ENCODE measurements at regions not wholly inside any gene's neighbourhood (a gene's known extent, or its start where the extent isn't known, plus 50 kb on each side); places are given as distances from the start of the nearest gene placed in this dataset.
A peak's percentile ranks its signal among the peaks of the same experiment; 100 is the strongest.
"Not testable (repeated sequence)": the region's sequence is repeated elsewhere in the genome, so short reads cannot be mapped to it uniquely, and the experiment has no call there.

DNA sequence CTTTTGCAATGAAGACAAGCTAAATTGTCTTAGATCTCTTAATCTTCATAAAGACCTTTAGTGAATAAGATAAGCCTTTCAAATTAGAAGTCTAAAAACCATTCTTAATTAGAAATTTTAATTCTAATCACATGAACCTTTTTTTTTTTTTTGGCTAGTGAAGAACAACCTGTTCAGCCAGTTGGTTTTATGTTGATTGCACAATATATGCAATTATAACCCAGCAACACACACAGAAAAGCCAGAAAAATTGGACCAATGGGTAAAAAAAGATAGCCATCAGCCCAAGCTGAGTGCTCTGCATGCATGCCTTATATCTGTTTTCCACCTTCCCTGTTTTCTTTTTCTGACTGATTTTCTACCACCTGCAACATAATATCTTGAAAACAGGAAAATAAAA is 252.2 kb downstream of the SYT10 start:
- DNase-seq (ENCODE audit: low spot score) = no peak

- DNase-seq (ENCODE audit: low spot score) = no peak
Measured at GRCh38 chr12:33184161-33184560, 255.5 kb downstream of the SYT10 start.

- no peak for DNase-seq (ENCODE audit: low spot score)
Measured at GRCh38 chr12:33182485-33182884, 257.1 kb downstream of the SYT10 start.

DNA sequence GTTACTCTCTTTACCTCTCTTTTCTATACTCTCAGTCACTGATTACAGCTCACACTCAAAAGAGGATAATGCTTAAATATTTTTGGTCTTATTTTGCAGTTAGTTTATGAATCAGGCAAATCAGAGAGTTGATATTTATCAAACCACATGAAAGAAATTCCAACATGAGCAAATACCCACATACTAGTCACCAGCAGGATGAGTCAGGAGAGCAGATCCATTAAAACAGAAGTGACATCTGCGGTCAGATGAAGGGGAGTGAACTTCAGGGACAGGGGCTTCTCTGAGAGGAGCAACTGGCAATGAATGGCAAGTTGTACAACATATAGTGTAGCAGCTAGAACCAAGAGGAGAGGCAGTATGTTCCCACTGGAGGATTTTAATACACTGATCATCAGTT is 258.7 kb downstream of the SYT10 start:
- DNase-seq (ENCODE audit: low spot score) = peak; percentile 13

GRCh38 chr12:33166260-33166659 is 269.7 kb upstream of the PKP2 start:
- not testable (repeated sequence) for DNase-seq (ENCODE audit: low spot score)

- no peak for DNase-seq (ENCODE audit: low spot score)
Measured at GRCh38 chr12:33156042-33156441, 259.5 kb upstream of the PKP2 start.

DNA sequence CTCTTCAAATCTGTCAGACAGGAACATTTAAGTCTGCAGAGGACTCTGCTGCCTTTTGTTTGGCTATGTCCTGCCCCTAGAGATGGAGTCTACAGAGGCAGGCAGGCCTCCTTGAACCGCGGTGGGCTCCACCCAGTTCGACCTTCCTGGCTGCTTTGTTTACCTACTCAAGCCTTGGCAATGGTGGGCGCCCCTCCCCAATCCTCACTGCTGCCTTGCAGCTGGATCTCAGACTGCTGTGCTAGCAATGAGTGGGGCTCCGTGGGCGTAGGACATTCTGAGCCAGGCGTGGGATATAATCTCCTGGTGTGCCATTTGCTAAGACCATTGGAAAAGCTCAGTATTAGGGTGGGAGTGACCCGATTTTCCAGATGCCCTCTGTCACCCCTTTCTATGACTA is 250.7 kb upstream of the PKP2 start:
- not testable (repeated sequence) for DNase-seq (ENCODE audit: low spot score)

GRCh38 chr12:33129500-33129899 is 232.9 kb upstream of the PKP2 start:
- DNase-seq (ENCODE audit: low spot score) = no peak

- DNase-seq (ENCODE audit: low spot score) = no peak
Measured at GRCh38 chr12:33125755-33126154, 229.2 kb upstream of the PKP2 start.

DNA sequence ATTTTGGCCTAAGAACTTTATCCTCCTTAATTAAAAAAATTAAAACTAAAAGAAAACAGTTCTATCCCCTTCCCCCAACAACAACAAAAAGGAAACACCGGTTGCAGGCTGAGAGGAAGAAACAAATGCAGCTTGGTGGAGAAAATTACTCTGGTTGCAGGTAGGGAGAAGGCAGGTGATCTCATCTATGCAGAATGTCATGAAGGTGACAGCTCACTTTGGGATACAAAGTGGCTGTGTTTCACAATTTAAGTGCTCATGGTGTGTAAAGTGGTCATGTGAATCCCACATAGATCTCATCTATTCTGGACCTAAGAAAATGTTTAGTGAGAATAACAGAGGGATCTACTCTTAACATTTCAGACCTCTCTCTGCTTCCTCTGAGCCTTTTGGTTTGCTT is 219.7 kb upstream of the PKP2 start:
- DNase-seq (ENCODE audit: low spot score) = no peak

DNA sequence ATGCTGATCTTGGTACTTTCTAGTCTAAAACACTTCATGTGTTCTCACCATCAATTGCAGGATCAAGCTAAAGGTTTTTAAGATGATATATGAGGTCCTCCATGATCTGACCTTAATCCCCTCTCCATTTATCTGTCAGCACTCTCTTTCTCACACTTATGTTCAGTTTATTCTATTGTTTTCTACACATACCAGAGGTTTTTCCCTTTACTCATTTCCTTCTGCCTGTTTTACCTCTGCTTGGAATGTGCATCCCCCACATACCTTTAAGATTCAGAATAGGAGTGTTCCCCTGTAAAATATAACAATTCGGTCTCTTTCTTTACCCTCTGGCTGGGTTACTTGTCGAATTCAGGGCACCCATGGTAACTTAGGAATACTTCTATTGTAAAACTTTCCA is 219.1 kb upstream of the PKP2 start:
- no peak for DNase-seq (ENCODE audit: low spot score)

- DNase-seq (ENCODE audit: low spot score) = no peak
Measured at GRCh38 chr12:33111850-33112249, 215.3 kb upstream of the PKP2 start.

DNA sequence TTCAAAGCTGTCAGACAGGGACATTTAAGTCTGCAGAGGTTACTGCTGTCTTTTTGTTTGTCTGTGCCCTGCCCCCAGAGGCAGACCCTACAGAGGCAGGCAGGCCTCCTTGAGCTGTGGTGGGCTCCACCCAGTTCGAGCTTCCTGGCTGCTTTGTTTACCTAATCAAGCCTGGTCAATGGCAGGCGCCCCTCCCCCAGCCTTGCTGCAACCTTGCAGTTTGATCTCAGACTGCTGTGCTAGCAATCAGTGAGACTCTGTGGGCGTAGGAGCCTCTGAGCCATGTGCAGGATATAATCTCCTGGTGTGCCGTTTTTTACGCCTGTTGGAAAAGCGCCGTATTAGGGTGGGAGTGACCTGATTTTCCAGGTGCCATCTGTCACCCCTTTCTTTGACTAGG is 211.2 kb upstream of the PKP2 start:
- not testable (repeated sequence) for DNase-seq (ENCODE audit: low spot score)

- DNase-seq (ENCODE audit: low spot score) = no peak
Measured at GRCh38 chr12:33093534-33093933, 197.0 kb upstream of the PKP2 start.

DNA sequence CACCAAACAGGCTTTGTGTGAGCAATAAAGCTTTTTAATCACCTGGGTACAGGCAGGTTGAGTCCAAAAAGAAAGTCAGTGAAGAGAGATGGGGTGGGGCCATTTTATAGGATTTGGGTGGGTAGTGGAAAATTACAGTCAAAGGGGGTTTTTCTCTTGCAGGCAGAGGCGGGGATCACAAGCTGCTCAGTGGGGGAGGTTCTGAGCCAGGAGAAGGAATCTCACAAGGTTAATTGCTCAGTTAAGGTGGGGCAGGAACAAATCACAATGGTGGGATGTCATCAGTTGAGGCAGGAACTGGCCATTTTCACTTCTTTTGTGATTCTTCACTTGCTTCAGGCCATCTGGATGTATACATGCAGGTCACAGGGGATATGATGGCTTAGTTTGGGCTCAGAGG is 191.3 kb upstream of the PKP2 start:
- not testable (repeated sequence) for DNase-seq (ENCODE audit: low spot score)

DNA sequence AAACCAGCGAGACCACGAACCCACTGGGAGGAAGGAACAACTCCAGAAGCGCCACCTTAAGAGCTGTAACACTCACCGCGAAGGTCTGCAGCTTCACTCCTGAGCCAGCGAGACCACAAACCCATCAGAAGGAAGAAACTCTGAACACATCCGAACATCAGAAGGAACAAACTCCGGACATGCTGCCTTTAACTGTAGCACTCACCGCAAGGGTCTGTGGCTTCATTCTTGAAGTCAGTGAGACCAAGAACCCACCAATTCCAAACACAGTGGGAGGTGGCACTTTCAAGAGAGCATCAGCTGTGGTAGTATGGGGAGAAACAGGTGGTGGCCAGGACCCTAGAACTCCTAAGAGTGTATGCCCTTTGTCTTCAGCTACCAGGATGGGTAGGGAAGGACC is 179.8 kb upstream of the PKP2 start:
- not testable (repeated sequence) for DNase-seq (ENCODE audit: low spot score)

GRCh38 chr12:33075130-33075766 is 178.7 kb upstream of the PKP2 start:
- DNase-seq (ENCODE audit: low spot score) = not testable (repeated sequence)

- no peak for DNase-seq (ENCODE audit: low spot score)
Measured at GRCh38 chr12:33061844-33062243, 165.3 kb upstream of the PKP2 start.

DNA sequence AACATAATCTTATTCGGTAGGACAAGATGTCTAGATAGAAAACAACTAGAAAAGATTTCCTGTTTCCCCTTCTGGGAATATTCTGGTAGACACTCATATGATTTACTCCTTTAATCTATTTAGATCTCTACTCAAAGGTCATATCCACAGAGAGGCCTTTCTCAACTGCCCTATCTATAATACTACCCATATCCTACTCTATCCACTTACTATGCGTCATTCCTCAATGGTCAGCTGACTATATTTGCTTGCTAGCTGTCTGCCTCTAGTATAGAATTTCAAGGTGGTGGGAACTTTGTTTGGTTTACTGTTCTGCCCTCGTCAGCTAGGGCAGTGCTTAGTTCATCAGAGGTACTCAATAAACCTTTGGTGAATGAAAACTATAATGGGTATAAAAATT is 157.8 kb upstream of the PKP2 start:
- DNase-seq (ENCODE audit: low spot score) = peak; percentile 9

GRCh38 chr12:33052141-33053051 is 155.8 kb upstream of the PKP2 start:
- no peak for DNase-seq (ENCODE audit: low spot score)

DNA sequence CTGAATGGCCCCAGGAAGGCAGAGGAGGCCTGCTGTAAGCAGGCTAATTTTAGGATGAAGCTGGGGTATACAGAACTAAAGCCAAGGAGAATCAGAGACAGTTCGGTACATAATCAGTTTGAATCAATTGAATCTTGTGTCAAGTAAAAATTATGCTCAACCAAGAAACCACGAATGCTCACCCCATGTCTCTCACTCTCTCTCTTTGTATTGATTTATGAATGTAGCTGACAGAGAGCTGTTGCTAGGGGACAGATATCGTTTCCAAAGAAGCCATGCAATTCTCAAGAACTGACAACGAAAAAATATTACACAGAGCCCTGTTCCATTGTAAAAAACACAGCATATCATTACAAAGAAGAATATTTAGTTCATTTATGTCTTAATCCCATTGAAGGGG is 151.1 kb upstream of the PKP2 start:
- DNase-seq (ENCODE audit: low spot score) = no peak

GRCh38 chr12:33044447-33044846 is 147.9 kb upstream of the PKP2 start:
- DNase-seq (ENCODE audit: low spot score) = no peak

GRCh38 chr12:33041562-33041961 is 145.0 kb upstream of the PKP2 start:
- DNase-seq (ENCODE audit: low spot score) = no peak

DNA sequence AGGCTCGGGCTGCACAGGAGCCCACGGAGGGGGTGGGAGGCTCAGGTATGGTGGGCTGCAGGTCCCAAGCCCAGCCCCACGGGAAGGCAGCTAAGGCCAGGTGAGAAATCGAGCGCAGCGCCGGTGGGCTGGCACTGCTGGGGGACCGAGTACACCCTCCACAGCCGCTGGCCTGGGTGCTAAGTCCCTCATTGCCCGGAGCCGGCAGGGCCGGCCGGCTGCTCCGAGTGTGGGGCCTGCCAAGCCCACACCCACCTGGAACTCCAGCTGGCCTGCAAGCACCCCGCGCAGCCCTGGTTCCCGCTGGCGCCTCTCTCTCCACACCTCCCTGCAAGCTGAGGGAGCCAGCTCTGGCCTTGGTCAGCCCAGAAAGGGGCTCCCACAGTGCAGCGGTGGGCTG is 137.4 kb upstream of the PKP2 start:
- not testable (repeated sequence) for DNase-seq (ENCODE audit: low spot score)
